ENCODE measurements at regions not wholly inside any gene's neighbourhood (a gene's known extent, or its start where the extent isn't known, plus 50 kb on each side); places are given as distances from the start of the nearest gene placed in this dataset.

DNA sequence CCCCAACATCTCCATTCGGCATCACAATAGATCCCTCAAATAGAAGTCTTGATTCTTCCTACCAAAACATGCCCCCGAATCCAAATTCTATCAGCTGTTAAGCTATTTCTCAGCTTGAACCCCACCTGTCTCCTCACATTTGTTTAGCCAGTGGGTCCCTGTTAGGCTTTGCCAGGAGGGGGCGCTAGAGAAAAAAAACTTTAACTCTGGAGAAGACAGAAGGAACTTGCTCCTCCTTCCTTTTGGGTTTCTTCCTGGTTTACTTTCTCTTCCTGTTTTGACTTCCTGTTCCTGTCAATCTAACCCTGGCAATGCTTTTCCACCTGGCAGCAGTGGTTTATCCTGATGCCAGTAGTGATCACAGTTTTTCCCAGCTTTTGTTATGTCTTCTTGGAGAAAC, 95.6 kb upstream of the KCNK1 start:
- Histone ChIP-seq H3K4me3 (ENCODE audit: low read length in 2 of 2) (no peak overlapping the region), H3K27me3 (ENCODE audit: control insufficient read depth in 1 of 2, insufficient read depth in 2 of 2, low read length in 1 of 2) (peaks cover 0 to 3% of the 10 kb centered on the region in 2 donors), H3K36me3 (ENCODE audit: control insufficient read depth in 1 of 2, insufficient read depth in 2 of 2, low read length in 1 of 2) (no peaks in the 10 kb centered on the region), H3K27ac (ENCODE audit: low read depth in 1 of 2, low read length in 2 of 2) (no peak overlapping the region), H3K9me3 (ENCODE audit: control insufficient read depth, low read length) (no peaks in the 10 kb centered on the region), H3K4me1 (ENCODE audit: control insufficient read depth in 1 of 2, insufficient read depth in 2 of 2, low read length in 2 of 2) (no peaks in the 10 kb centered on the region)
- ATAC-seq (ENCODE audit: low FRiP score) (no peak), DNase-seq (no peak)
- WGBS, 2 donors: 56 to 58% methylated on average over 3 of the region's 3 CpGs
- intact Hi-C loops (cut with DNase I): loop anchor here in 1 of 2 donors (10.0 kb wide), 1 partner anchor 276 kb away; no protein-coding TSS in a partner anchor

DNA sequence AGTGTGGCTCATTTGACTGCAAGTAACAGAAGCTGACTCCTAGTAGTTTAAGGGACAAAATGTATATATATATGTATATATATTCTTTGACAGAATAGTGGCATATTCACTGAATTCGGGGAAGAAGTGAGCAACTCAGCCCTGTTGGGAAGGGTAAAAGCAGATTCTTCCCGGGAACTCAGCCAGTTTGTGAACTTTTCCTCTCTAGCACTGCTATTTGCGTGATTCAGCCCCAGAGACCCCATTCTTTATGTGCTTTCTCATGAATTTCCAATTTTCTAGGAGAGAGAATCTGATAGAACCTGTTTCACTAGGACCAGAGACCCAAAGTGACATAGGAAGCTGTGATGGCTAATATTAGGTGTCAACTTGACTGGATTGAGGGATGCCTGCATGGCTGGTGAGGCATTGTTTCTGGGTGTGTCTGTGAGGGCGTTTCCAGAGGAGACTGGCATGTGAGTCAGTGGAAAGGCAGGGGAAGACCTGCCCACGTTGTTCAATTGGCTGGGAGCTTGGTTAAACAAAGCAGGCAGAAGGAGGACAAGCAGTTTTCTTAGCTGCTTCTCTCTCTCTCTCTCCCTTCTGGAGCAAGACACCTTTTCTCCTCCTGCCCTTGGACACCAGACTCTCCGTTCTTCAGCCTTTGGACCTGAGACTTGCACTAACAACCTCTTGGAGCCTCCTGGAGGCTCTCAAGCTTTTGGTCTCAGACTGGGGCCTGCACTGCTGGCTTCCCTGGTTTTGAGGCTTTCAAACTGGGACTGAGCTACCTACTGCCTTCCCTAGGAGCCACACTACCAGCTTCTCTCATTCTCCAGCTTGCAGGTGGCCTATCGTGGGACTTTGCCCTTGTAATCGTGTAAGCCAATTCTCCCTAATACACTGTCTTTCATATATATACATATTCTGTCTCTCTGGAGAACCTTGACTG, 93.4 kb upstream of the KCNK1 start:
- no peaks in the 10 kb centered on the region for H3K9me3 ChIP-seq (ENCODE audit: control insufficient read depth, low read length)
- intact Hi-C loops (cut with DNase I): no loop called here
- no peak overlapping the region for H3K4me3 ChIP-seq (ENCODE audit: low read length in 2 of 2)
- no peaks in the 10 kb centered on the region for H3K36me3 ChIP-seq (ENCODE audit: control insufficient read depth in 1 of 2, insufficient read depth in 2 of 2, low read length in 1 of 2)
- ATAC-seq (ENCODE audit: low FRiP score): no peak
- H3K27me3 ChIP-seq (ENCODE audit: control insufficient read depth in 1 of 2, insufficient read depth in 2 of 2, low read length in 1 of 2): peaks cover 0 to 3% of the 10 kb centered on the region in 2 donors
- no peak for DNase-seq
- H3K27ac ChIP-seq (ENCODE audit: low read depth in 1 of 2, low read length in 2 of 2): no peak overlapping the region
- no peaks in the 10 kb centered on the region for H3K4me1 ChIP-seq (ENCODE audit: control insufficient read depth in 1 of 2, insufficient read depth in 2 of 2, low read length in 2 of 2)
- 56 to 64% methylated on average over 8 of the region's 8 CpGs for WGBS, 2 donors

DNA sequence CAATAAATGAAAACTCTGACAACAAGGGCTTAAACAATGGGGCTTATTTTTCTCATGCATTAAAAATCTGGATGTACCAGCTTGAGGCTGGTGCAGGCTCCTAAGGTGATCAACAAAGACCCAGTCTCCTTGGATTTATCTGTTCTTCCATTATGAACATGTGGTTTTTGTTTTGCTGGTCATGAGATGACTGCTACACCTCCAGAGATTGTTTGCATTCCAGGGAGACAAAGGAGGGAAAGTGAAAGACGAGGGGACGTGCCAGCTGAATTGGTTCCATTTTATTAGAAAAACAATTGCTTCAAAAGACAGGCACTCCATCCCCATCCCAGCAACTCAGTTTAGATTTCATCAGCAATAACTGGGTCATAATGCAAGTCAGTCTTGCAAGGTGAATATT, 90.9 kb upstream of the KCNK1 start:
- Histone ChIP-seq H3K4me3 (ENCODE audit: low read length in 2 of 2) (no peak overlapping the region), H3K36me3 (ENCODE audit: control insufficient read depth in 1 of 2, insufficient read depth in 2 of 2, low read length in 1 of 2) (no peaks in the 10 kb centered on the region), H3K4me1 (ENCODE audit: control insufficient read depth in 1 of 2, insufficient read depth in 2 of 2, low read length in 2 of 2) (no peaks in the 10 kb centered on the region), H3K9me3 (ENCODE audit: control insufficient read depth, low read length) (no peaks in the 10 kb centered on the region), H3K27me3 (ENCODE audit: control insufficient read depth in 1 of 2, insufficient read depth in 2 of 2, low read length in 1 of 2) (peaks cover 0 to 3% of the 10 kb centered on the region in 2 donors), H3K27ac (ENCODE audit: low read depth in 1 of 2, low read length in 2 of 2) (no peak overlapping the region)
- WGBS, 2 donors: 11 to 19% methylated on average over 2 of the region's 2 CpGs
- ATAC-seq (ENCODE audit: low FRiP score) (no peak), DNase-seq (no peak)
- intact Hi-C loops (cut with DNase I): no loop called here

DNA sequence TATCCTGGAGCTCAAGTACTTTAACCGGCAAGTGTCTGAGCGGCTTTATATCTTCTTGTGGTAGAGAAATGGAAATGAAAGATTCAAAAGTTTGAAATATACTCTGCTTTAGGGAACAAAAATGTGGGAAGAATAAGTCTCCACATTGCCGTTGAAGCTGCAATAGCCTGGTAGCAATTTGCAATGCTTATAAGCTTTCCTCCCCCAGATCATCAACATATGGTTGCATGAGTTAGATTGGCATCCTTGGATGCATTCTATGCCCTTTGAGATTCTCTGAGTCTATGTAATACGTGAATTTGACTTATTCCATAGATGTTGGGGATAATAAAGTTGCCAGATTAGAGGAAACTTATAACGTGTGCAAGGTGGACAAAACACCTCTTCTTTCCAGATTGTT, 86.1 kb upstream of the KCNK1 start:
- H3K4me1 ChIP-seq (ENCODE audit: control insufficient read depth in 1 of 2, insufficient read depth in 2 of 2, low read length in 2 of 2): no peaks in the 10 kb centered on the region
- WGBS, 2 donors: 69 to 78% methylated on average over 5 of the region's 5 CpGs
- H3K27ac ChIP-seq (ENCODE audit: low read depth in 1 of 2, low read length in 2 of 2): no peak overlapping the region
- no peak overlapping the region for H3K4me3 ChIP-seq (ENCODE audit: low read length in 2 of 2)
- H3K36me3 ChIP-seq (ENCODE audit: control insufficient read depth in 1 of 2, insufficient read depth in 2 of 2, low read length in 1 of 2): no peaks in the 10 kb centered on the region
- ATAC-seq (ENCODE audit: low FRiP score): no peak
- no peaks in the 10 kb centered on the region for H3K9me3 ChIP-seq (ENCODE audit: control insufficient read depth, low read length)
- no peaks in the 10 kb centered on the region for H3K27me3 ChIP-seq (ENCODE audit: control insufficient read depth in 1 of 2, insufficient read depth in 2 of 2, low read length in 1 of 2)
- intact Hi-C loops (cut with DNase I): no loop called here
- no peak for DNase-seq

DNA sequence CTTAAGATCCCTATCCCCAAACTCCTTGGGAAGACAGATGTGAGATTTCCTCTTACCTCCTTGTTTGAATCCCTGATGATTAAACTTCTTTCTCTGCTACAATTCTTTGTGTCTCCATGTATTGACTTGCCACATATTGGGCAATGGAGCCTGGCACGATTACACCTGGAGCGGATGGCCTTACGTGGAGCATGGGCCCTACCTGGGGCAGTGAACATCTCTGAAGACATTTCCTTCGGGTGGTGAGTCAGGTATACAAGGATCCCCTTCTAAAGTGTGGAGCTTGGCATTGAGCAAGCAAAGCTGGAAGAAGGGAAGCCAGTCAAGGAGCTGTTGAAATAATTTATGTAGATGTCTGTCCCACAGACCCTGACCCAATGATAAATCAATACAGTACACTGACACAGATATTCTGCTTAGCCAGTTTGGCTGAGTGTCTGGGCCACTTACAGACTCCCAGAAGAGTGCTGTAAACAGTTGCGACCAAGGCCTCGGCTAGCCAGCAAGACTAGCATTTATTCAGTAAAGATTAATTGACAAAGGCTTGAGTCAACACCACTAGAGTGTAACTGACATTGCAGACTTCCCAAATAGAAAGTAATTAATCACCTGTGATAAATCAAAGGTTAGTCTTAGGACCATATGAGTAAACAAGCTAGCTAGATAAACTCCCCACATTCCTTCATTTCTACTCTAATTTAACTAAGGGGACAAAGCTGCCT, 83.1 kb upstream of the KCNK1 start:
- Histone ChIP-seq H3K4me1 (ENCODE audit: control insufficient read depth in 1 of 2, insufficient read depth in 2 of 2, low read length in 2 of 2) (no peaks in the 10 kb centered on the region), H3K27me3 (ENCODE audit: control insufficient read depth in 1 of 2, insufficient read depth in 2 of 2, low read length in 1 of 2) (no peaks in the 10 kb centered on the region), H3K4me3 (ENCODE audit: low read length in 2 of 2) (no peak overlapping the region), H3K27ac (ENCODE audit: low read depth in 1 of 2, low read length in 2 of 2) (no peak overlapping the region), H3K36me3 (ENCODE audit: control insufficient read depth in 1 of 2, insufficient read depth in 2 of 2, low read length in 1 of 2) (no peaks in the 10 kb centered on the region), H3K9me3 (ENCODE audit: control insufficient read depth, low read length) (no peaks in the 10 kb centered on the region)
- ATAC-seq (ENCODE audit: low FRiP score) (no peak), DNase-seq (no peak)
- 85 to 90% methylated on average over 6 of the region's 6 CpGs for WGBS, 2 donors
- intact Hi-C loops (cut with DNase I): no loop called here

DNA sequence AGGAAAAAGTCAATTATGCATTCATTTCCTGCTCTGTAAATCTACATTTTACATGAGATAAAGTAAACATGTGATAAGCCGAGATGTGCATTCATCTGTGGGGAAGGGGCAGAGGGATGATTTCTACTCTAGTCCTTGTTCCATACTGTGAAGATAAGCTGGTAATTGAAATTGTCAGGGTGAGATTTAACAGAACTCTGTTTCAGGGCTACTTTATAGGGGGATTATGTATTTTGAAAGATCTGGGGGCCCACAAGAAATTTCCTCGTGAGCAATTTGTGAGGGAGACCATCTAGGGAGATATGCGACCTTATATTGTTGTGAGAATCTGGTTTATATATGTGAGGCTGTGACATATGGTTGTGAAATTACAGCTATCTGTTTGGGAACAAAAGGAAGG, 73.1 kb upstream of the KCNK1 start:
- no peaks in the 10 kb centered on the region for H3K4me1 ChIP-seq (ENCODE audit: control insufficient read depth in 1 of 2, insufficient read depth in 2 of 2, low read length in 2 of 2)
- H3K4me3 ChIP-seq (ENCODE audit: low read length in 2 of 2): no peak overlapping the region
- DNase-seq: no peak
- 40 to 50% methylated on average over 3 of the region's 3 CpGs for WGBS, 2 donors
- no peaks in the 10 kb centered on the region for H3K27me3 ChIP-seq (ENCODE audit: control insufficient read depth in 1 of 2, insufficient read depth in 2 of 2, low read length in 1 of 2)
- no peak for ATAC-seq (ENCODE audit: low FRiP score)
- H3K27ac ChIP-seq (ENCODE audit: low read depth in 1 of 2, low read length in 2 of 2): no peak overlapping the region
- intact Hi-C loops (cut with DNase I): no loop called here
- H3K9me3 ChIP-seq (ENCODE audit: control insufficient read depth, low read length): peaks cover 2% of the 10 kb centered on the region
- no peaks in the 10 kb centered on the region for H3K36me3 ChIP-seq (ENCODE audit: control insufficient read depth in 1 of 2, insufficient read depth in 2 of 2, low read length in 1 of 2)

DNA sequence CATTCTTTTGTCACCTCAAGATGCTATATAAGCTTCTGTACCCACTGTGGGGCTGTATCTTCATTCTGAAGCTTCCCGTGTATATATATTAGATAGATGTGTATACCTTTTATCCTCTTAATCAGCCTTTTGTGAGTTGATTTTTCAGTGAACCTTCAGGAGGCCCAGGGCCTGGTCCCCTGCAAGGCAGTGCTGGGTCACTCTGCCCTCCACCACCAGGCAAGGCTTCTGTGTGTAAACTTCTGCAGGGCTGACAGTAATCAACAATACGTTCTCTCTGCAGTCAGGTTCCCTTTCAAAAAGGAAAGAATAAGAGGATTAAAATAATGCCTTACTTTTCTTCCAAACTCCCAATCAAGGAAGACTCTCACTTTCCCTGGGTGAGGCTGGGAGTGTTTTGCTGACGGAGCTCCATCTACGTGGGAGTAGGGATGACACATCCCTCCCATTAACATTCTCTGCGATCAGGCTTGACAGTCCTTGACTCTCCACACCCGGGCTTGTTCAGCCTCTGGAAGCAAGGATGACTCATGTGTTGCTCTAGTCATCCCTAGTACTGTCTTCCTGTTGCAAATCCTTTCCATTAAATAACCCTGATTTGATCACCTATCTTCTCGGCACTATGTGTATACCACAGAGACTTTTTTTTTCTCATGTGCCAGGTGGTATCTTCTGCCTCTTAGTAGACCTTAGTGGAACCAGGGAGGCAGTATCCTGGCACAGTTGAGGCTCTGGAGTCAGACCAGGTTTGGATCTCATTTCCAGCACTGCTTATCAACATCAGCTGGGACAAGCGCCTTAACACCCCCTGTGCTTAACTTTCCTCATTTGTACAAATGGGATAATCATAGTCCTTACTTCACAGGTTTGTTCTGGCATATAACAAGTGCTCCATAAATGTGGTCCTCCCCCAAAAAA, 70.3 kb upstream of the KCNK1 start:
- no peak overlapping the region for H3K4me3 ChIP-seq (ENCODE audit: low read length in 2 of 2)
- H3K36me3 ChIP-seq (ENCODE audit: control insufficient read depth in 1 of 2, insufficient read depth in 2 of 2, low read length in 1 of 2): no peaks in the 10 kb centered on the region
- H3K4me1 ChIP-seq (ENCODE audit: control insufficient read depth in 1 of 2, insufficient read depth in 2 of 2, low read length in 2 of 2): no peaks in the 10 kb centered on the region
- WGBS, 2 donors: 61 to 62% methylated on average over 8 of the region's 8 CpGs
- peaks cover 2% of the 10 kb centered on the region for H3K9me3 ChIP-seq (ENCODE audit: control insufficient read depth, low read length)
- ATAC-seq (ENCODE audit: low FRiP score) (peak; percentile 68), DNase-seq (no peak)
- H3K27ac ChIP-seq (ENCODE audit: low read depth in 1 of 2, low read length in 2 of 2): no peak overlapping the region
- intact Hi-C loops (cut with DNase I): no loop called here
- H3K27me3 ChIP-seq (ENCODE audit: control insufficient read depth in 1 of 2, insufficient read depth in 2 of 2, low read length in 1 of 2): no peaks in the 10 kb centered on the region

DNA sequence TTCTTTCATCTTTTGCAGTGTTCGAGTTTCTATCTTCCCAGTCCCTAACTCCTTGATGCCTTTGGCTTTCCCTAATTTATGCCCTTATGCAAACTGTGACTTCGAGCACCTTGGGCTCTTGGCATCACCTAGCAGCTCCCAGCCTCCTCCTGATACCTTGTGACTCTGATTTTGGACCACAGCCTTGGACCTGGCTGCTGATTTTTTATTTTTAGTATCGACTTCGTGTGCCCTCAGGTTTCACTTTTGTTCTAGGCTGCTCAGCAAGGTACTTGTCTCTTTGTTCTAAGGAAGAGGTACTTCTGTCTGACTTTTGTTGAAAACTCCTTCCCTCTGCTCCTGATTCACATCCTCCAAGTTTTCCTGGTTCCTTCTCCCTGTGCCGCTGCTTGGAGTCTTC, 69.6 kb upstream of the KCNK1 start:
- H3K4me3 ChIP-seq (ENCODE audit: low read length in 2 of 2): no peak overlapping the region
- H3K27ac ChIP-seq (ENCODE audit: low read depth in 1 of 2, low read length in 2 of 2): no peak overlapping the region
- DNase-seq (no peak), ATAC-seq (ENCODE audit: low FRiP score) (no peak)
- H3K36me3 ChIP-seq (ENCODE audit: control insufficient read depth in 1 of 2, insufficient read depth in 2 of 2, low read length in 1 of 2): no peaks in the 10 kb centered on the region
- H3K9me3 ChIP-seq (ENCODE audit: control insufficient read depth, low read length): peaks cover 2% of the 10 kb centered on the region
- no peaks in the 10 kb centered on the region for H3K4me1 ChIP-seq (ENCODE audit: control insufficient read depth in 1 of 2, insufficient read depth in 2 of 2, low read length in 2 of 2)
- 71 to 73% methylated on average over 5 of the region's 5 CpGs for WGBS, 2 donors
- no peaks in the 10 kb centered on the region for H3K27me3 ChIP-seq (ENCODE audit: control insufficient read depth in 1 of 2, insufficient read depth in 2 of 2, low read length in 1 of 2)
- intact Hi-C loops (cut with DNase I): no loop called here

Measured in aorta (tissue), 5 donors.